ENCODE measurements at regions not wholly inside any gene's neighbourhood (a gene's known extent, or its start where the extent isn't known, plus 50 kb on each side); places are given as distances from the start of the nearest gene placed in this dataset.

DNA sequence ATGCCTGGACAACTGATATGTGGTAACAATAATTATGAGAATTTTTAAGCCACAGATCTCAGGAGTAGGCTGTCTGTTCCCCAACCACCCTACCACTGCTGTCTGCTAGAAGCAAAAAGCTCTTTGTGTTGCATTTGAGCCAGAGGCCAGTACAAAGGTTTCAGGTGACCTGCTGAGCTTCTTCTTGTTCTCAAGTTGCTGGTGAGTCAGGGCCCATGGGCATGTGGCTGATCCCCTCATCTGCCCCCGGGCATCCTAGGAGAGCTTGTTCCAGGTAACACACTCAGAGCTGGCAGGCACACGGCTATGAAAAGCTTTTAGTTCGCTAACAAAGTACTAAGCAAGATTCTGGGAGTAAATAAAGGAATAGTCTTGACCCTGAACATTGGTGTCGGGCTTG lies 285.3 kb downstream of the CDC5L start:
- no peak for TF ChIP-seq POLR2AphosphoS5 (IDR thresholded peaks at IDR 0.05)
- TF ChIP-seq, protein P1, sequence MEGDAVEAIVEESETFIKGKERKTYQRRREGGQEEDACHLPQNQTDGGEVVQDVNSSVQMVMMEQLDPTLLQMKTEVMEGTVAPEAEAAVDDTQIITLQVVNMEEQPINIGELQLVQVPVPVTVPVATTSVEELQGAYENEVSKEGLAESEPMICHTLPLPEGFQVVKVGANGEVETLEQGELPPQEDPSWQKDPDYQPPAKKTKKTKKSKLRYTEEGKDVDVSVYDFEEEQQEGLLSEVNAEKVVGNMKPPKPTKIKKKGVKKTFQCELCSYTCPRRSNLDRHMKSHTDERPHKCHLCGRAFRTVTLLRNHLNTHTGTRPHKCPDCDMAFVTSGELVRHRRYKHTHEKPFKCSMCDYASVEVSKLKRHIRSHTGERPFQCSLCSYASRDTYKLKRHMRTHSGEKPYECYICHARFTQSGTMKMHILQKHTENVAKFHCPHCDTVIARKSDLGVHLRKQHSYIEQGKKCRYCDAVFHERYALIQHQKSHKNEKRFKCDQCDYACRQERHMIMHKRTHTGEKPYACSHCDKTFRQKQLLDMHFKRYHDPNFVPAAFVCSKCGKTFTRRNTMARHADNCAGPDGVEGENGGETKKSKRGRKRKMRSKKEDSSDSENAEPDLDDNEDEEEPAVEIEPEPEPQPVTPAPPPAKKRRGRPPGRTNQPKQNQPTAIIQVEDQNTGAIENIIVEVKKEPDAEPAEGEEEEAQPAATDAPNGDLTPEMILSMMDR (IDR thresholded peaks at IDR 0.05 in 8 of 11, conservative IDR thresholded peaks at IDR 0.05 in 3 of 11): no peak
- TF ChIP-seq POLR2A (IDR thresholded peaks at IDR 0.05): no peak
- Histone ChIP-seq H3K4me1 (no peaks in the 10 kb centered on the region), H3K9me3 (no peaks in the 10 kb centered on the region), H3K27ac (no peak overlapping the region), H3K36me3 (no peaks in the 10 kb centered on the region), H3K27me3 (replicated peaks in 1 of 7) (peaks cover 0 to 25% (median 0%) of the 10 kb centered on the region in 7 donors), H3K4me3 (no peak overlapping the region)
- 73 to 93% (median 86%) methylated on average over 4 of the region's 4 CpGs for WGBS, 5 donors
- no peak for DNase-seq
- intact Hi-C loops (cut with DNase I; ENCODE audit: low total_unique reads): no loop called here

DNA sequence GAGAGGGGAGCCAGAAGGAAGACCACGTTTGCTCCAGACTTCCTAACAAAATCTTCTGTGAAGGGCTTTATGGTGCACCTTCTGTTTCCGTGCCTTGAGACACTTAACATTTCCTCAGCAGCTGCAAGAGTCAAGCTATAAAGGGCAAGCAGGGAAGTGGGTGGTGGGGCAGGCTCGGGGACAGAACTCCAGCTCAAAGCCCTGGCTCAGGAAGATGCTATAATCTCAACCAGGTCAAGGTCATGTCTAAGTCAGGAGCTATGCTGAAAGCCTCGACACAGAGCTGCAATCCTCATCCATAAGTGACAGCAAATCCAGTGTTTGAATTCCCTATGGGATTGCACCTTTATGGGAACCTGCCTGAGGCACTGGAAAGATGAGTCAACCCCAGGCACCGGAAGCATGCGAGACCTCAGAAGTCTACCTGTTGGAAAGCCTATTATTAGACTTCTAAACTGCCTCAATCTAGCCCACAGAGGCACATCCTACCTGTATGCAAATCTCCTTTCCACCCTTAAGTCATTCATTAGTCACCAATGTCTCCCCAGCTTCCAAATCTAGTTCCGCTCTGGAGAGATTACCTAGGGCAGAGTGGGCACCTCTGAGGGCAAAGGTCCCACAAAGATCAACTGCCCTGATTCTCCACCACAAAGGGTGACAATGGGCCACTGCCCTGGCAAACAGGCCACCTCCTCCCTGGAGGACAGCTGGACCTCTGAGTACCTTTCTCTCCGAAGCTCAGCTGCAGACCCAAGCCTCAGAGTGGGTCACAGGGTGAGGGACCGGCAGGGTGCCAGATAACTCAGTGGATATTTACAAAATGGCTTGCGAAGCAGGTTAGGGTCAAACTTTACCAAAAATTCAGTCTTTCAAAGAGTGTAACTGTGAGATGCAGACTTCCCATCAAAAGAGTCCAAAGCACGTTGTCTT lies 287.0 kb downstream of the CDC5L start:
- Histone ChIP-seq H3K27me3 (replicated peaks in 1 of 7) (peaks cover 0 to 25% (median 0%) of the 10 kb centered on the region in 7 donors), H3K4me1 (no peaks in the 10 kb centered on the region), H3K27ac (no peak overlapping the region), H3K4me3 (no peak overlapping the region), H3K36me3 (no peaks in the 10 kb centered on the region), H3K9me3 (no peaks in the 10 kb centered on the region)
- intact Hi-C loops (cut with DNase I; ENCODE audit: low total_unique reads): no loop called here
- no peak for DNase-seq
- WGBS, 5 donors: 58 to 71% (median 66%) methylated on average over 11 of the region's 11 CpGs
- TF ChIP-seq POLR2A (IDR thresholded peaks at IDR 0.05) (no peak), POLR2AphosphoS5 (IDR thresholded peaks at IDR 0.05) (no peak)
- TF ChIP-seq, protein P1 (IDR thresholded peaks at IDR 0.05 in 8 of 11, conservative IDR thresholded peaks at IDR 0.05 in 3 of 11): no peak

DNA sequence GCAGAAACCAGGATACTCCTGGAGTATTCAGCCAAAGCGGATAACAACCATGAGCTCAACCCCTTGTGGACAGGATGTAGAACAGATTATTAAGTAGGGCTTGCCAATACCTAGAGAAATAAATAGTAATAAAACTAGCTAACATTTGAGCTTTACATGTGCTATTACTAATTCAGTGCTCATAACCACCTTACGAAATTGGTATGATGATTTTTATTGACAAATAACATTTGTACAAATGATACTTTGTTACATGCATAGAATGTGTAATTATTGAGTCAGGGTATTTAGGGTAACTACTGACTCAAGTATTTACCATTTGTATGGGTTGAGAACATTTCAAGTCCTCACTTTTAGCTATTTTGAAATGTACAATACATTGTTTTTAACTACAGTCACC lies 287.9 kb downstream of the CDC5L start:
- no peak overlapping the region for H3K27ac ChIP-seq
- H3K36me3 ChIP-seq: no peaks in the 10 kb centered on the region
- no peak for DNase-seq
- 85 to 94% (median 93%) methylated on average over 2 of the region's 2 CpGs for WGBS, 5 donors
- no peak overlapping the region for H3K4me3 ChIP-seq
- intact Hi-C loops (cut with DNase I; ENCODE audit: low total_unique reads): no loop called here
- no peaks in the 10 kb centered on the region for H3K9me3 ChIP-seq
- no peaks in the 10 kb centered on the region for H3K4me1 ChIP-seq
- TF ChIP-seq, protein P1 (IDR thresholded peaks at IDR 0.05 in 8 of 11, conservative IDR thresholded peaks at IDR 0.05 in 3 of 11): no peak
- TF ChIP-seq POLR2AphosphoS5 (IDR thresholded peaks at IDR 0.05) (no peak), POLR2A (IDR thresholded peaks at IDR 0.05) (no peak)
- H3K27me3 ChIP-seq (replicated peaks in 1 of 7): peaks cover 0 to 25% (median 0%) of the 10 kb centered on the region in 7 donors

DNA sequence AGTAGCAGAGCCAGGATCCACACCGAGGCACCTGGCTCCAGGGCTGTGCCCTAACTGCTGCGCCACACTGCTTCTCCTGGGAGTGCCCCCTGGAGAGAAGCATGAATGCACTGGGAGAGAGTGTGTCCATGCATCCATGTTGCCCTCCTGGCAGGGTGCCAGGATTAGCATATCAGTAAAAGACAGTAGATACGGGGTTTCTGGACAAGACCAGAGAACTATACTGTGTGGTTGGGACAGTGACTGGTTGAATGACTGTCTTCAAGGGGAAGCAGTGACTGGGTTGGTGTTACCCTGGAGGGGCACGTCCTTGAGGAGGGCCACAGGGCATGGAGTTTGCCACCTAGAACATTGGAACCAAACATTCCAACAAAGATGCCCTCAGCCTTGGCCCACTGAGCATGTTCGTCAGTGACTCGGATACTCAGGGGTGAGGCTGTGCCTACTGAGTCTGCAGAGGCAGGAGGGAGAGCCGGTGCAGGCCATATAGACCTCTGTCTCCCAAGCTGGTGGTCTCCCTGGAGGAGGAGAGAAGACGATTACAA lies 288.8 kb downstream of the CDC5L start:
- intact Hi-C loops (cut with DNase I; ENCODE audit: low total_unique reads): no loop called here

More for the DNA sequence above, 288.8 kb downstream of the CDC5L start:
- no peak for DNase-seq
- Histone ChIP-seq H3K4me1 (no peaks in the 10 kb centered on the region), H3K36me3 (no peaks in the 10 kb centered on the region), H3K4me3 (no peak overlapping the region), H3K9me3 (no peaks in the 10 kb centered on the region), H3K27me3 (replicated peaks in 1 of 7) (peaks cover 0 to 25% (median 0%) of the 10 kb centered on the region in 7 donors), H3K27ac (no peak overlapping the region)
- 82 to 91% (median 89%) methylated on average over 8 of the region's 8 CpGs for WGBS, 5 donors
- no peak for TF ChIP-seq POLR2AphosphoS5 (IDR thresholded peaks at IDR 0.05)
- no peak for TF ChIP-seq POLR2A (IDR thresholded peaks at IDR 0.05)
- TF ChIP-seq, protein P1 (IDR thresholded peaks at IDR 0.05 in 8 of 11, conservative IDR thresholded peaks at IDR 0.05 in 3 of 11): no peak
